HepG2 (cell line): ENCODE measurements at regions not wholly inside any gene's neighbourhood (a gene's known extent, or its start where the extent isn't known, plus 50 kb on each side); places are given as distances from the start of the nearest gene placed in this dataset.

Source experiments
- ATAC-seq: fragments of 200-7000 bp; cut with Tn5 transposase; 3 replicates; pipeline ENCODE4 v1.9.1; 2020; ENCODE audit warnings: mild to moderate bottlenecking, moderate library complexity
- BruUV-seq: library from RNA; stranded (reverse); fragments of 400-500 nt; replicated peaks from 2 replicates; lab custom pipeline; 2021; lab: Mats Ljungman, UMichigan
- CTCF ChIA-PET: fragments of 300-600 bp; formaldehyde crosslinking; extraction: SDS; loops from one replicate; lab custom pipeline; 2021; ENCODE audit warnings: low total read pairs, inconsistent platforms, low intra/inter-chr PET ratio; lab: Yijun Ruan, JAX
- POLR2A ChIA-PET: fragments of 350-600 bp; sonication (Branson Sonifier 250); formaldehyde crosslinking; loops from one replicate; lab custom pipeline; 2020; ENCODE audit warnings: antibody characterized with exemption, inconsistent platforms; lab: Yijun Ruan, JAX
- DNase-seq: peaks from one replicate; pipeline ENCODE4 v3.0.0-alpha.2; 2015; ENCODE audit warnings: low spot score
- FAIRE-seq: peaks from 3 replicates; lab custom pipeline; 2011; peaks lifted over from hg19 to GRCh38; lab: Jason Lieb, UNC
- H2AFZ ChIP-seq: one replicate; pipeline ENCODE4 v1.6.1; 2011; ENCODE audit warnings: low read length, inconsistent platforms
- H3K27ac ChIP-seq: fragments of 300-600 bp; 3 replicates; pipeline ENCODE4 v1.8.0; 2011; ENCODE audit warnings: mixed run types, mild to moderate bottlenecking, mixed read lengths, low read length, inconsistent platforms; ENCODE audit not compliant: insufficient read depth; ENCODE audit errors: extremely low read length
- H3K27me3 ChIP-seq, 2 experiments: fragments of 200-600 bp in 1 of 2; 2 replicates in 1 of 2; 3 replicates in 1 of 2; pipeline versions ENCODE4 v1.6.0 to v1.8.0; 2011; ENCODE audit warnings: low read length in 2 of 2, mild to moderate bottlenecking in 2 of 2, moderate library complexity in 2 of 2, inconsistent platforms in 1 of 2; ENCODE audit not compliant: insufficient read depth in 2 of 2, control insufficient read depth in 1 of 2
- H3K36me3 ChIP-seq, 2 experiments: fragments of 200-600 bp in 1 of 2; replicated peaks in 1 of 2; 2 replicates in 1 of 2; 3 replicates in 1 of 2; pipeline versions ENCODE4 v1.5.1 to v1.8.0; 2011; ENCODE audit warnings: low read length in 2 of 2, inconsistent platforms in 1 of 2; ENCODE audit not compliant: insufficient read depth in 2 of 2, control insufficient read depth in 1 of 2
- H3K4me1 ChIP-seq: 2 replicates; pipeline ENCODE4 v1.5.1; 2012; ENCODE audit warnings: low read length, inconsistent platforms; ENCODE audit not compliant: insufficient read depth
- H3K4me2 ChIP-seq: 2 replicates; pipeline ENCODE4 v1.6.0; 2011; ENCODE audit warnings: low read depth, low read length, inconsistent platforms
- H3K4me3 ChIP-seq, 3 experiments: fragments of 200-600 bp in 1 of 3; sonication (generic), shearing (Covaris generic) in 1 of 3; replicated peaks in 1 of 3; 2 replicates each; pipeline ENCODE4 v1.5.1; 2011 to 2016; ENCODE audit warnings: low read length in 3 of 3, inconsistent platforms in 2 of 3, low read depth in 2 of 3, mild to moderate bottlenecking in 2 of 3, control low read depth in 1 of 3, mixed read lengths in 1 of 3; ENCODE audit not compliant: insufficient read depth in 1 of 3
- H3K79me2 ChIP-seq: one replicate; pipeline ENCODE4 v1.6.1; 2011; ENCODE audit warnings: low read length, inconsistent platforms; ENCODE audit not compliant: insufficient read depth
- H3K9ac ChIP-seq: 2 replicates; pipeline ENCODE4 v1.6.0; 2011; ENCODE audit warnings: mild to moderate bottlenecking, low read depth, low read length, inconsistent platforms; ENCODE audit not compliant: insufficient read depth
- H3K9me3 ChIP-seq: 2 replicates; pipeline ENCODE4 v1.5.1; 2012; ENCODE audit warnings: mild to moderate bottlenecking, low read length
- H4K20me1 ChIP-seq: 2 replicates; pipeline ENCODE4 v1.6.0; 2011; ENCODE audit warnings: inconsistent platforms, mild to moderate bottlenecking, low read length, moderate library complexity; ENCODE audit not compliant: insufficient read depth
- GATA4 ChIP-seq: sonication (generic); IDR thresholded peaks from 2 replicates; pipeline ENCODE4 v1.6.1; 2016; ENCODE audit warnings: antibody characterized with exemption, low read depth, borderline replicate concordance
- GATAD2A ChIP-seq: IDR thresholded peaks from 2 replicates; pipeline ENCODE4 v1.6.1; 2016
- GLI4 ChIP-seq: sonication (generic); formaldehyde crosslinking; IDR thresholded peaks from 2 replicates; pipeline ENCODE4 v1.5.1; 2020; ENCODE audit warnings: missing genetic modification reagents, mild to moderate bottlenecking, moderate library complexity, borderline replicate concordance
- MIXL1 ChIP-seq: IDR thresholded peaks from 2 replicates; pipeline ENCODE4 v1.6.1; 2016
- MNT ChIP-seq: fragments of 450-650 bp; IDR thresholded peaks from 2 replicates; pipeline ENCODE4 v1.6.1; 2016
- NFRKB ChIP-seq: fragments of 450-650 bp; IDR thresholded peaks from 2 replicates; pipeline ENCODE4 v1.6.1; 2017
- TAF15 ChIP-seq: fragments of 200-400 bp; formaldehyde crosslinking; IDR thresholded peaks from one replicate; pipeline ENCODE4 v1.6.1; 2018; ENCODE audit warnings: mild to moderate bottlenecking, low read depth, low read length; ENCODE audit not compliant: poor library complexity, severe bottlenecking
- ZNF224 ChIP-seq: sonication (generic); formaldehyde crosslinking; IDR thresholded peaks from 2 replicates; pipeline ENCODE4 v1.5.0; 2020; ENCODE audit warnings: mild to moderate bottlenecking, missing genetic modification reagents
- WGBS: methylation state at CpG from one replicate; pipeline ENCODE4 v1.1.6; 2017; ENCODE audit warnings: low lambda C conversion rate; 5-methylcytosine and 5-hydroxymethylcytosine counted together
- in situ Hi-C: cut with HindIII; loops from 2 replicates; pipeline ENCODE4 v1.10.0; 2017; ENCODE audit warnings: low pct_unique_long_range_greater_than_20kb; ENCODE audit not compliant: extremely low pct_ligation_motif_present
- intact Hi-C: fragments of 100-400 bp; cut with micrococcal nuclease; formaldehyde crosslinking; loops from one replicate; pipeline ENCODE4 v1.10.0; 2022; ENCODE audit not compliant: unreplicated experiment

DNA sequence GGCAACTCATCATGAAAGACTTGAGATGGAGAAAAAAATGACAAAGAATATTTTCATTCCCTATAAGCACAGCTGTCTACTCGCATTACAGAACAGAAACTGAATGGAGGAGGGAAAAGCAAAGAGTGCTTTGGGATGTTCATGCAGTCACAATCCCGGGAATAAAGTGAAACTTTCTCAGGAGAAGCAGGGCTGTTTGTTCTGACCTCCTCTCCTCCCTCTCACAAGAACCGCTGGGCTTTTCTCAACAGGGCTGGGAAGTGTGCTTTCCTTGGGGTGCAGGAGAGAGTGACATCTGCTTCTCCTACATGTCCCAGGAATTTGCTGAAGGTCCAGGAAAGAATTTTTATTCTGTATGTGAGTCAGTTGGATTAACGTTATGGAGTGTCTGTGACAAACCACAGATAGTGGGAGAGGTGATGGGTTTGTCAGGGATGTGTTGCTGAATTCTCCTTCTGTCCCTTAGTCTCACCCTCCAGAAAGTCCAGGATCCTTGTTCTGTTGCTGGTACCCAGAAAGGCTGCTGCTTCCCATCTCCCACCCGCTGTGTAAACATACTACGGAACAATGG is 125.6 kb downstream of the HRH4 start:
- H2AFZ ChIP-seq, result no peak overlapping the region
- H3K27me3 ChIP-seq, result peaks cover 0 to 5% of the 10 kb centered on the region in 2 experiments; a peak in 2 of 5 replicates
- in situ Hi-C loops (loop anchor here (25.0 kb wide), 1 partner anchor 99 kb away; no protein-coding TSS in a partner anchor), intact Hi-C loops (no loop called here)
- no peaks in the 10 kb centered on the region for H3K4me1 ChIP-seq
- 0% methylated on average over 6 of the region's 6 CpGs for WGBS
- BruUV-seq, result no TSS peak
- ChIA-PET CTCF (no interaction called here), POLR2A (no interaction called here)
- H3K9me3 ChIP-seq, result no peaks in the 10 kb centered on the region
- ATAC-seq, result no peak
- no peak overlapping the region for H3K9ac ChIP-seq
- no peak overlapping the region for H3K4me3 ChIP-seq
- no peaks in the 10 kb centered on the region for H4K20me1 ChIP-seq
- H3K27ac ChIP-seq, result no peak overlapping the region
- H3K36me3 ChIP-seq, result no peaks in the 10 kb centered on the region
- H3K4me2 ChIP-seq, result no peak overlapping the region
- FAIRE-seq, result no peak
- TF ChIP-seq ZNF224 (CRISPR knock-in tag) (no peak), MIXL1 (CRISPR knock-in tag) (no peak), TAF15 (no peak), GATAD2A (CRISPR knock-in tag) (no peak), NFRKB (no peak), MNT (no peak), GATA4 (no peak), GLI4 (CRISPR knock-in tag) (no peak)
- H3K79me2 ChIP-seq, result no peaks in the 10 kb centered on the region
- no peak for DNase-seq
